DOHH2 (cell line): ENCODE measurements at regions not wholly inside any gene's neighbourhood (a gene's known extent, or its start where the extent isn't known, plus 50 kb on each side); places are given as distances from the start of the nearest gene placed in this dataset.
"Not testable (repeated sequence)": the region's sequence is repeated elsewhere in the genome, so short reads cannot be mapped to it uniquely, and the experiment has no call there.

Experiments
- H3F3A ChIP-seq: fragments of 200-600 bp; sonication (generic), shearing (Covaris generic); 2 replicates; pipeline ENCODE4 v1.6.0; 2016; ENCODE audit warnings: antibody characterized with exemption, mild to moderate bottlenecking; ENCODE audit not compliant: control insufficient read depth, insufficient read depth
- H3K27ac ChIP-seq: fragments of 200-600 bp; sonication (generic); 2 replicates; pipeline ENCODE4 v1.5.1; 2014; ENCODE audit warnings: low read depth, mild to moderate bottlenecking, low read length, moderate library complexity
- H3K27me3 ChIP-seq: fragments of 200-600 bp; sonication (generic); 2 replicates; pipeline ENCODE4 v1.6.1; 2014; ENCODE audit warnings: mild to moderate bottlenecking, low read length, mixed read lengths; ENCODE audit not compliant: control insufficient read depth
- H3K36me3 ChIP-seq: fragments of 200-600 bp; sonication (generic); 2 replicates; pipeline ENCODE4 v1.6.1; 2014; ENCODE audit warnings: mild to moderate bottlenecking, low read length, moderate library complexity, mixed read lengths; ENCODE audit not compliant: control insufficient read depth
- H3K4me1 ChIP-seq: fragments of 200-600 bp; sonication (generic); 2 replicates; pipeline ENCODE4 v1.6.1; 2014; ENCODE audit warnings: mild to moderate bottlenecking, low read length, mixed read lengths; ENCODE audit not compliant: control insufficient read depth
- H3K4me2 ChIP-seq: fragments of 200-600 bp; sonication (generic); 2 replicates; pipeline ENCODE4 v1.6.0; 2014; ENCODE audit warnings: mild to moderate bottlenecking, low read length, moderate library complexity
- H3K4me3 ChIP-seq: fragments of 200-600 bp; sonication (generic); 2 replicates; pipeline ENCODE4 v1.5.1; 2014; ENCODE audit warnings: mild to moderate bottlenecking, low read length, mixed read lengths
- H3K79me2 ChIP-seq: fragments of 200-600 bp; sonication (generic); 2 replicates; pipeline ENCODE4 v1.6.1; 2014; ENCODE audit warnings: mild to moderate bottlenecking, low read length, mixed read lengths; ENCODE audit not compliant: control insufficient read depth
- H3K9me2 ChIP-seq: fragments of 200-600 bp; sonication (generic); replicated peaks from 2 replicates; pipeline ENCODE4 v1.6.1; 2014; ENCODE audit warnings: mild to moderate bottlenecking, low read length, mixed read lengths; ENCODE audit not compliant: control insufficient read depth
- H3K9me3 ChIP-seq: fragments of 200-600 bp; sonication (generic); 2 replicates; pipeline ENCODE4 v1.6.1; 2014; ENCODE audit warnings: antibody characterized with exemption, low read length, mixed read lengths; ENCODE audit not compliant: control insufficient read depth, insufficient read depth
- H4K20me1 ChIP-seq: fragments of 200-600 bp; sonication (generic); 2 replicates; pipeline ENCODE4 v1.6.0; 2014; ENCODE audit warnings: low read depth, mild to moderate bottlenecking, antibody characterized with exemption, low read length, moderate library complexity; ENCODE audit not compliant: control insufficient read depth, insufficient read depth
- EZH2phosphoT487 ChIP-seq: fragments of 200-600 bp; sonication (generic); IDR thresholded peaks from 2 replicates; pipeline ENCODE4 v1.6.1; 2017; ENCODE audit warnings: borderline replicate concordance, mild to moderate bottlenecking, antibody characterized with exemption, low read length, moderate library complexity, mixed read lengths
- TF ChIP-seq, protein P1 (sequence below): fragments of 200-600 bp; sonication (generic); IDR thresholded peaks from one replicate; pipeline ENCODE4 v1.5.1; 2014; ENCODE audit warnings: antibody characterized with exemption, mild to moderate bottlenecking, low read depth, low read length; ENCODE audit not compliant: poor library complexity, severe bottlenecking

DNA sequence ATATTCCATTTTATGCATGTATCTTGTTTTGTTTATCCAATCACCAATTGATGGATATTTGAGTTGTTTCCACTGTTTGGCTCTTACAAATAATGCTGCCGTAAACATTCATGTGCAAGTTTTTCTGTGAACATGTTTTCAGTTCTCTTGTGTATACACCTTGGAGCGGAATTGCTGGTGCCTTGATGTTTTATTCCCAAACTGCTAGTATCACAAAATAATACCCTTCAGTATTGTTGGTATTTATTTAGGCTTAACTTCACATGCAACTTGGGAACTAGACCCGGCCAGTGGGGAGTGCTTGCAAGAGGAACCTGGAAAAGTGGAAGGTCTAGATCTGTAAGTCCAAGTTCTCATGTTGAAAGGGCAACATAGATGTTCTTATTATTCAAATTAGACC lies 115.9 kb downstream of the CRYAA start:
- Histone ChIP-seq H3K27me3 (no peaks in the 10 kb centered on the region), H3K9me3 (no peaks in the 10 kb centered on the region), H3K4me1 (peaks cover 21% of the 10 kb centered on the region), H3K4me2 (no peak overlapping the region), H3F3A (no peaks in the 10 kb centered on the region), H3K4me3 (no peak overlapping the region), H3K79me2 (no peaks in the 10 kb centered on the region), H3K9me2 (no peaks in the 10 kb centered on the region), H3K27ac (no peak overlapping the region), H4K20me1 (no peaks in the 10 kb centered on the region), H3K36me3 (no peaks in the 10 kb centered on the region)
- TF ChIP-seq EZH2phosphoT487: no peak
- TF ChIP-seq, protein P1, sequence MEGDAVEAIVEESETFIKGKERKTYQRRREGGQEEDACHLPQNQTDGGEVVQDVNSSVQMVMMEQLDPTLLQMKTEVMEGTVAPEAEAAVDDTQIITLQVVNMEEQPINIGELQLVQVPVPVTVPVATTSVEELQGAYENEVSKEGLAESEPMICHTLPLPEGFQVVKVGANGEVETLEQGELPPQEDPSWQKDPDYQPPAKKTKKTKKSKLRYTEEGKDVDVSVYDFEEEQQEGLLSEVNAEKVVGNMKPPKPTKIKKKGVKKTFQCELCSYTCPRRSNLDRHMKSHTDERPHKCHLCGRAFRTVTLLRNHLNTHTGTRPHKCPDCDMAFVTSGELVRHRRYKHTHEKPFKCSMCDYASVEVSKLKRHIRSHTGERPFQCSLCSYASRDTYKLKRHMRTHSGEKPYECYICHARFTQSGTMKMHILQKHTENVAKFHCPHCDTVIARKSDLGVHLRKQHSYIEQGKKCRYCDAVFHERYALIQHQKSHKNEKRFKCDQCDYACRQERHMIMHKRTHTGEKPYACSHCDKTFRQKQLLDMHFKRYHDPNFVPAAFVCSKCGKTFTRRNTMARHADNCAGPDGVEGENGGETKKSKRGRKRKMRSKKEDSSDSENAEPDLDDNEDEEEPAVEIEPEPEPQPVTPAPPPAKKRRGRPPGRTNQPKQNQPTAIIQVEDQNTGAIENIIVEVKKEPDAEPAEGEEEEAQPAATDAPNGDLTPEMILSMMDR: no peak

DNA sequence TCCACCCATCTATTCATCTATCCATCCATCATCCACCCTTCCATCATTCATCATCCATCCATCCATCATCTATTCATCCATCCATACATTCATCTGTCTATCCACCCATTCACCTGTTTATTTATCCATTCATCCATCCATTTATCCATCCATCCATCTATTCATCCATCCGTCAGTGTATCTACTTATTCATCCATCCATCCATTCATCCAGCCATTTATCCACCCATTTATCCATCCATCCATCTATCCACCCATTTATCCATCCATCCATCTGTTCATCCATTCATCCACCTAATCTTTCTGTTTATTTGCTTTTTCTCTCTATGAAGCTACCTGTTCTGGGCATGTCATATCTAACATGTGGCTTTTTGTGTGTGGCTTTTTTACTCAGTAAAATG lies 115.4 kb downstream of the CRYAA start:
- no peak overlapping the region for H3K4me3 ChIP-seq
- no peaks in the 10 kb centered on the region for H3K27me3 ChIP-seq
- no peak overlapping the region for H3K27ac ChIP-seq
- H4K20me1 ChIP-seq: no peaks in the 10 kb centered on the region
- H3K36me3 ChIP-seq: no peaks in the 10 kb centered on the region
- no peaks in the 10 kb centered on the region for H3K9me2 ChIP-seq
- no peaks in the 10 kb centered on the region for H3F3A ChIP-seq
- peaks cover 16% of the 10 kb centered on the region for H3K4me1 ChIP-seq
- TF ChIP-seq, protein P1: no peak
- TF ChIP-seq EZH2phosphoT487: no peak
- H3K79me2 ChIP-seq: no peaks in the 10 kb centered on the region
- H3K4me2 ChIP-seq: no peak overlapping the region
- H3K9me3 ChIP-seq: no peaks in the 10 kb centered on the region

DNA sequence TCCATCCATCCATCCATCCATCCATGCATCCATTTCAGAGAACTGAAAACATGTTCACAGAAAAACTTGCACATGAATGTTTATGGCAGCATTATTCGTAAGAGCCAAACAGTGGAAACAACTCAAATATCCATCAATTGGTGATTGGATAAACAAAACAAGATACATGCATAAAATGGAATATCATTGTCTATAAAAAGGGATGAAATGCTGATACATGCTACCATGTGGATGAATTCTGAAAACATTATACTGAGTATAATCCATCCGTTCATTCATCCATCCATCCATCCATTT lies 115.1 kb downstream of the CRYAA start:
- not testable (repeated sequence) for H3K4me3 ChIP-seq, H3K36me3 ChIP-seq, H3K27ac ChIP-seq, H3F3A ChIP-seq, H3K27me3 ChIP-seq, H3K4me2 ChIP-seq, H3K9me2 ChIP-seq, H3K9me3 ChIP-seq, H4K20me1 ChIP-seq, H3K79me2 ChIP-seq
- peaks cover 12% of the 10 kb centered on the region for H3K4me1 ChIP-seq

DNA sequence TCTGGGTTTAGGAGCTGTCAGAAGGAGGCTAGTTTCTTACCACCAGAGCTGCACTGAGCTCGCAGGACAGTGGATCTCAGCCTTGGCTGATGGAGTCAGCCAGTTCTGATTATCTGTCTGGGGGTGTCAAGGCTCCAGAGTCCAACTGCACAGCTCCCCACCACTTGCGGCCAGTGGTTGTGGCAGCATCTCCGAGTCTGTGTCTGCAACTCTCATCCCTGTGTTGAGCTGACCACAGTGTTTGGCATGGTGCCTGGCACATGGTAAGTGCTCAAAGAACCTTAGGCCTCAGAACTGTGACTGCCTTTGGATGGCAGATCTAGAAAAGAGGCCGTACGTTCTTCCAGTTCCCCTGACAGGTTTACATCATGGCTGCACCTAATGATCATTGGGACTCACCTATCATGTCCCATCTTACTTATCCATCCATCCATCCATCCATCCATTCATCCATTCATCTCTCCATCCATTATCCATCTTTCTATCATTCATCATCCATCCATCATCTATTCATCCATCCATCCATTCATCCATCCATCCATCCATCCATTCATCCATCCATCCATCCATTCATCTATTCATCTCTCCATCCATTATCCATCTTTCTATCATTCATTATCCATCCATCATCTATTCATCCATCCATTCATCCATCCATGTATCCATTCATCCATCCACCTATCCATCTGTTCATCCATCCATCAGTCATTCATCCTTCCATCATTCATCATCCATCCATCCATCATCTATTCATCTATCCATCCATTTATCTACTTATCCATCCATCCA lies 114.5 kb downstream of the CRYAA start:
- no peak for TF ChIP-seq EZH2phosphoT487
- TF ChIP-seq, protein P1: no peak

More for the DNA sequence above, 114.5 kb downstream of the CRYAA start:
- Histone ChIP-seq H3K4me2 (no peak overlapping the region), H3K36me3 (no peaks in the 10 kb centered on the region), H4K20me1 (no peaks in the 10 kb centered on the region), H3K9me3 (no peaks in the 10 kb centered on the region), H3F3A (no peaks in the 10 kb centered on the region), H3K4me1 (peaks cover 7% of the 10 kb centered on the region; the same call in 1 of the 2 replicates), H3K27ac (no peak overlapping the region), H3K4me3 (no peak overlapping the region), H3K27me3 (no peaks in the 10 kb centered on the region), H3K9me2 (no peaks in the 10 kb centered on the region), H3K79me2 (no peaks in the 10 kb centered on the region)
